ENCODE measurements at regions not wholly inside any gene's neighbourhood (a gene's known extent, or its start where the extent isn't known, plus 50 kb on each side); places are given as distances from the start of the nearest gene placed in this dataset.

DNA sequence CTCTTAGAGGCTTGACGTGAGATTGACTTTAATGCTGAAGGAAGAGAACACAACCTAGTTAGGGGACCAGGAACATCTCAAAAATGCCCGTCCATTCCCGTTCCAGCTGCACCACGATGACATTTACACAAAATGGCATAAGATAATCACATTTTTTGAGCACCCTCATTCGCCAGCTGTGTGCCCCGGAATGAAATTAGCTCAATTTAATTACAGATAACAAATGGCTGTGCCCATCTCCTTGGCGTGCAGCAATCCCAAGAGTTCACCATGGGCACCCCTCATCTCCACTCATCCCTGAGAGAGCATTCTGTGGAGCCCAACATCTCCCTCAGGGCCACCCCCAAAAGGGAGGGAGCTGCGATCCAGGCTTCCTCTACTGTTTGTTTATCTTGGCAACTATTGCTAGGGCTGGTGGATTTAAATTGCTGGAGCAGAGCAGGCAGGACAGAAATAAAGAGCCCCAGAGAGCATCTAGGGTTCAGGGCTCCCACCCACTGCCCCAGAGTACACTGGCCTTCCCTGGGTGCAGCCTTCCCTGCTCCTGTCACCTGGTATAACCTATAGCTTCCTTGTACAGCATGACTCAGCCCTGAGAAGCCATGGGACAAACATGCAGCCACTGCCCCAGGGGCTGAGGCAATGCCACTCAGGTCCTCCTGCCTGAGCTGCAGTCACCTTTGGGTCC lies 263.5 kb downstream of the ZEB1 start:
- DNase-seq (ENCODE audit: low read depth), result no peak

DNA sequence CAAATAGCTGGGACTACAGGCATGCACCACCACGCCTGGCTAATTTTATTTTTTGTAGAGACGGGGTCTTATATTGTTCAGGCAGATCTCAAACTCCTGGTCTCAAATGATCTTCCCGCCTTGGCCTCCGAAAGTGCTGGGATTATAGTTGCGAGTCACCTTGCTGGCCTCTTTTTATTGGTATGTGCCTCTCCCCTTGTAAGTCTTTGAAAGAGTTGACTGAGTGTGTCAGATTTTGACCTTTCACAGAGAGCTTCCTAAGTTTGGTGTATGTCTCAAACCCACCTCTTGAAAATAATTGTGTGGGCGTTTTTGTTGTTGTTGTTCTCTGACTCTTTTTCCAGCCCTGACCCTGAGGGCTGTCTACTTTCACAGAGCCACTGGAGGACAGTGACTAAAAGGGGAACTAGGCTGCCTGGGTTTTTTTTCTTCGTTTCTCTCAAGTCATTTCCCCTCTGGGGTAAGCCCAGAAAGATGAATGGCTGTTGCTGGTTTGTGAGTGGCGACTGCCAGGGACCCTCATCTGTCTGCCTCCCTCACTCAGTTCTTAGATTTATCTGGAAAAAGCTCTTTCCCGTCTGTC lies 262.8 kb downstream of the ZEB1 start:
- DNase-seq (ENCODE audit: low read depth), result no peak

DNA sequence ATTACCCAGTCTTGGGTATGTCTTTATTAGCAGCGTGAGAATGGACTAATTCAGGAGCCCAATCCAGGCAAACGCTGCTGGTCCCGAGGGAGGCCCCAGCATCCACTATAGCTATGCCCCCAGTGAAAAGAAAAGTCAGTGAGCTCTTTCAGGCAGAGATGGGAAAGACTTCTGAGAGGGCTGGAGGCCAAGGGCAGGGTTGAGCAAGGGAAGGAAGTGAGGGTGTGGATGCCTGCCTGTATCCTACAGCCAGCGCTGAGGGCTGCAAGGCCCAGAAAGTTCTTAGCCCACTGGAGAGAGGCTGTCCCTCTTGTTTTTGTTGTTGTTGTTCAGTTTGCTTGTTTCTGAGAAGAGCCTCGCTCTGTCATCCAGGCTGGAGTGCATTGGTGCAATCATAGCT lies 261.6 kb downstream of the ZEB1 start:
- DNase-seq (ENCODE audit: low read depth), result no peak
